ENCODE measurements at regions not wholly inside any gene's neighbourhood (a gene's known extent, or its start where the extent isn't known, plus 50 kb on each side); places are given as distances from the start of the nearest gene placed in this dataset.

DNA sequence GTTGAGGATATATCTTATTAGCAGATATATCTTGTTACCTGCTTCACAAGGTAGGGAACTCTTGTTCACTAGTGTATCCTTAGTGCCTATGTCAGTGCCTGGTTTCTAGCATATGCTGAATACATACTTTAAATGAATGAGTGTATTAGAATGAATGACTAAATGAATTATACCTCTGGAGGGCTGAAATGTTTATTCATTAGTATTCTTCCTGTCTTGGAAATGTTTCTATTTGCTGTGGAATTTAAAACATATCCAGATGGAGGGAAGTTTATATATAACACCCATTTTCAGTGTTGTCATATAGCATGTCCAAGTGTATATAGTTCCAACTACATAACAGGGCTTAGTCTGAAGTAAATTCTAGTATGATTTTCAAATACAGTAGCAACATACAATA lies 581.5 kb downstream of the TBL1XR1 start:
- TF ChIP-seq POLR2AphosphoS5 (IDR thresholded peaks at IDR 0.05; ENCODE audit: borderline replicate concordance, low read depth, low read length) (no peak), EZH2 (IDR thresholded peaks at IDR 0.05) (no peak), FOXP2 (optimal IDR thresholded peaks at IDR 0.05; ENCODE audit: control extremely low read depth, extremely low read length, insufficient read depth) (no peak)
